Right atrium auricular region (tissue), 2 donors: ENCODE measurements at regions not wholly inside any gene's neighbourhood (a gene's known extent, or its start where the extent isn't known, plus 50 kb on each side); places are given as distances from the start of the nearest gene placed in this dataset.

Experiments used
- DNase-seq: peaks from one replicate; pipeline ENCODE4 v3.0.0-alpha.2; 2019; ENCODE audit warnings: low spot score
- H3K27ac ChIP-seq, 2 donors: fragments of 200-600 bp; sonication (generic); 1 replicate in 1 of 2; 2 replicates in 1 of 2; pipeline ENCODE4 v1.5.1; 2016 to 2019
- H3K27me3 ChIP-seq, 2 donors: fragments of 200-600 bp; sonication (generic); one replicate each; pipeline versions ENCODE4 v1.5.1 to v1.6.0; 2017 to 2019
- H3K36me3 ChIP-seq: fragments of 200-600 bp; sonication (generic); one replicate; pipeline ENCODE4 v1.5.1; 2016
- H3K4me1 ChIP-seq, 2 donors: fragments of 200-600 bp; sonication (generic); one replicate each; pipeline versions ENCODE4 v1.5.1 to v1.6.0; 2017 to 2019
- H3K4me3 ChIP-seq, 2 donors: fragments of 200-600 bp; sonication (generic); 1 replicate in 1 of 2; 2 replicates in 1 of 2; pipeline ENCODE4 v1.5.1; 2017 to 2019; ENCODE audit warnings: mild to moderate bottlenecking in 1 of 2, moderate library complexity in 1 of 2
- H3K9me3 ChIP-seq, 2 donors: fragments of 200-600 bp; sonication (generic); one replicate each; pipeline ENCODE4 v1.5.1; 2019
- CTCF ChIP-seq, 2 donors: fragments of 200-600 bp; sonication (generic); IDR thresholded peaks; one replicate each; pipeline ENCODE4 v1.5.1; 2019; ENCODE audit warnings: antibody characterized with exemption in 2 of 2

GRCh38 chr14:101623077-101623372 is 61.7 kb downstream of the DIO3 start:
- H3K4me1 ChIP-seq = peaks cover 0 to 3% of the 10 kb centered on the region in 2 donors
- H3K4me3 ChIP-seq = no peak overlapping the region
- no peak for TF ChIP-seq CTCF (IDR thresholded peaks at IDR 0.05)
- H3K27me3 ChIP-seq = no peaks in the 10 kb centered on the region
- H3K9me3 ChIP-seq = peaks cover 0 to 4% of the 10 kb centered on the region in 2 donors
- no peak overlapping the region for H3K27ac ChIP-seq
- peak; percentile 36 for DNase-seq
- no peaks in the 10 kb centered on the region for H3K36me3 ChIP-seq

GRCh38 chr14:101623685-101624444 is 62.6 kb downstream of the DIO3 start:
- no peaks in the 10 kb centered on the region for H3K9me3 ChIP-seq
- H3K4me1 ChIP-seq = peaks cover 0 to 12% of the 10 kb centered on the region in 2 donors
- no peaks in the 10 kb centered on the region for H3K27me3 ChIP-seq
- H3K4me3 ChIP-seq = no peak overlapping the region
- DNase-seq = no peak
- no peak for TF ChIP-seq CTCF (IDR thresholded peaks at IDR 0.05)
- H3K27ac ChIP-seq = no peak overlapping the region
- no peaks in the 10 kb centered on the region for H3K36me3 ChIP-seq

GRCh38 chr14:101624536-101624935 is 63.2 kb downstream of the DIO3 start:
- DNase-seq = no peak
- Histone ChIP-seq H3K9me3 (no peaks in the 10 kb centered on the region), H3K27me3 (no peaks in the 10 kb centered on the region), H3K4me3 (no peak overlapping the region), H3K36me3 (no peaks in the 10 kb centered on the region), H3K4me1 (peaks cover 0 to 13% of the 10 kb centered on the region in 2 donors), H3K27ac (no peak overlapping the region)
- TF ChIP-seq CTCF (IDR thresholded peaks at IDR 0.05) = no peak

GRCh38 chr14:101625336-101626097 is 64.2 kb downstream of the DIO3 start:
- no peak for TF ChIP-seq CTCF (IDR thresholded peaks at IDR 0.05)
- DNase-seq = no peak
- Histone ChIP-seq H3K9me3 (no peaks in the 10 kb centered on the region), H3K36me3 (no peaks in the 10 kb centered on the region), H3K4me1 (peaks cover 0 to 13% of the 10 kb centered on the region in 2 donors), H3K27ac (no peak overlapping the region), H3K27me3 (no peaks in the 10 kb centered on the region), H3K4me3 (no peak overlapping the region)

GRCh38 chr14:101626331-101626730 is 65.0 kb downstream of the DIO3 start:
- Histone ChIP-seq H3K36me3 (no peaks in the 10 kb centered on the region), H3K4me3 (no peak overlapping the region), H3K27me3 (no peaks in the 10 kb centered on the region), H3K4me1 (peaks cover 0 to 13% of the 10 kb centered on the region in 2 donors), H3K27ac (no peak overlapping the region), H3K9me3 (no peaks in the 10 kb centered on the region)
- TF ChIP-seq CTCF (IDR thresholded peaks at IDR 0.05) = no peak
- no peak for DNase-seq
